Upper lobe of right lung (tissue), 1 donor: ENCODE measurements at regions not wholly inside any gene's neighbourhood (a gene's known extent, or its start where the extent isn't known, plus 50 kb on each side); places are given as distances from the start of the nearest gene placed in this dataset.
A peak's percentile ranks its signal among the peaks of the same experiment; 100 is the strongest.
"Not testable (repeated sequence)": the region's sequence is repeated elsewhere in the genome, so short reads cannot be mapped to it uniquely, and the experiment has no call there.

Experiments used
- ATAC-seq: fragments of 200-7000 bp; cut with Tn5 transposase; one replicate; pipeline ENCODE4 v1.9.1; 2020; ENCODE audit warnings: mild to moderate bottlenecking, moderate library complexity
- DNase-seq: peaks from one replicate; pipeline ENCODE4 v3.0.0-alpha.2; 2020
- H3K27ac ChIP-seq: fragments of 200-600 bp; one replicate; pipeline ENCODE4 v1.8.0; 2022
- H3K27me3 ChIP-seq: fragments of 200-600 bp; one replicate; pipeline ENCODE4 v1.8.0; 2022; ENCODE audit warnings: mild to moderate bottlenecking
- H3K36me3 ChIP-seq: fragments of 200-600 bp; one replicate; pipeline ENCODE4 v1.8.0; 2022
- H3K4me1 ChIP-seq: fragments of 200-600 bp; one replicate; pipeline ENCODE4 v1.8.0; 2022
- H3K4me3 ChIP-seq: fragments of 200-600 bp; one replicate; pipeline ENCODE4 v1.8.0; 2022; ENCODE audit warnings: mild to moderate bottlenecking
- H3K9me3 ChIP-seq: fragments of 200-600 bp; one replicate; pipeline ENCODE4 v1.8.0; 2022
- intact Hi-C: fragments of 100-400 bp; cut with DNase I; formaldehyde crosslinking; loops from one replicate; pipeline ENCODE4 v1.11.0; 2022
- TF ChIP-seq, protein P1 (sequence below): fragments of 200-600 bp; IDR thresholded peaks from one replicate; pipeline ENCODE4 v1.8.0; 2022; ENCODE audit warnings: antibody characterized with exemption
- donor health status: DM: no; HTN: yes; CAD: no; lungs with severe emphysema.

GRCh38 chr7:66423729-66424128 lies 205.0 kb upstream of the KCTD7 start:
- ATAC-seq (no peak), DNase-seq (no peak)
- intact Hi-C loops: no loop called here
- H3K27ac ChIP-seq: no peak overlapping the region
- no peaks in the 10 kb centered on the region for H3K36me3 ChIP-seq
- H3K9me3 ChIP-seq: no peaks in the 10 kb centered on the region
- no peak overlapping the region for H3K4me3 ChIP-seq
- no peaks in the 10 kb centered on the region for H3K27me3 ChIP-seq
- H3K4me1 ChIP-seq: no peaks in the 10 kb centered on the region
- TF ChIP-seq, protein P1, sequence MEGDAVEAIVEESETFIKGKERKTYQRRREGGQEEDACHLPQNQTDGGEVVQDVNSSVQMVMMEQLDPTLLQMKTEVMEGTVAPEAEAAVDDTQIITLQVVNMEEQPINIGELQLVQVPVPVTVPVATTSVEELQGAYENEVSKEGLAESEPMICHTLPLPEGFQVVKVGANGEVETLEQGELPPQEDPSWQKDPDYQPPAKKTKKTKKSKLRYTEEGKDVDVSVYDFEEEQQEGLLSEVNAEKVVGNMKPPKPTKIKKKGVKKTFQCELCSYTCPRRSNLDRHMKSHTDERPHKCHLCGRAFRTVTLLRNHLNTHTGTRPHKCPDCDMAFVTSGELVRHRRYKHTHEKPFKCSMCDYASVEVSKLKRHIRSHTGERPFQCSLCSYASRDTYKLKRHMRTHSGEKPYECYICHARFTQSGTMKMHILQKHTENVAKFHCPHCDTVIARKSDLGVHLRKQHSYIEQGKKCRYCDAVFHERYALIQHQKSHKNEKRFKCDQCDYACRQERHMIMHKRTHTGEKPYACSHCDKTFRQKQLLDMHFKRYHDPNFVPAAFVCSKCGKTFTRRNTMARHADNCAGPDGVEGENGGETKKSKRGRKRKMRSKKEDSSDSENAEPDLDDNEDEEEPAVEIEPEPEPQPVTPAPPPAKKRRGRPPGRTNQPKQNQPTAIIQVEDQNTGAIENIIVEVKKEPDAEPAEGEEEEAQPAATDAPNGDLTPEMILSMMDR: no peak

DNA sequence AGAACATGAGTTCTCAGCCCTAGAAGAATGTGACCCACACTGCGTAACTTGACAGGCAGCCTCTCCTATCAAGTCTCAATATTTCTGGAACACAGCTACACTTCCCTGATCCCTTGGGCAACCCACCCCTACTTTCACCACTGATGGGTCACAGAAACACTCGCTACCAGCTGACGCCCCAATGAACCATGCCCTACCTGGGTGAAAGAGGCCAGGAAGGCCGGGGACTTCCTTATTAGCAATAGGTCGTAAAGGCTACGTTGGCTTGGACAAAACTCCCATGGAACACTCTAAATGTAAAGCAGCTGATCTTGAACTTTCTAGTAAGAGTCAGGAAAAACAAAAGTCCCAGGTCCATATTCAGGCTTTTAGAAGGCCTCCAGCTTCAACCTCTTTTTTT lies 202.3 kb upstream of the KCTD7 start:
- Histone ChIP-seq H3K36me3 (no peaks in the 10 kb centered on the region), H3K9me3 (no peaks in the 10 kb centered on the region), H3K4me3 (no peak overlapping the region), H3K27me3 (no peaks in the 10 kb centered on the region), H3K4me1 (no peaks in the 10 kb centered on the region), H3K27ac (no peak overlapping the region)
- intact Hi-C loops: no loop called here
- TF ChIP-seq, protein P1: no peak
- ATAC-seq (no peak), DNase-seq (no peak)

- Histone ChIP-seq H3K27me3 (no peaks in the 10 kb centered on the region), H3K4me1 (no peaks in the 10 kb centered on the region), H3K4me3 (no peak overlapping the region), H3K36me3 (no peaks in the 10 kb centered on the region), H3K27ac (no peak overlapping the region), H3K9me3 (no peaks in the 10 kb centered on the region)
- TF ChIP-seq, protein P1: no peak
- ATAC-seq (no peak), DNase-seq (no peak)
- intact Hi-C loops: no loop called here
These were observed 201.7 kb upstream of the KCTD7 start for GRCh38 chr7:66426996-66427395.

GRCh38 chr7:66427956-66428355 lies 200.7 kb upstream of the KCTD7 start:
- DNase-seq (no peak), ATAC-seq (no peak)
- TF ChIP-seq, protein P1: no peak
- H3K4me1 ChIP-seq: no peaks in the 10 kb centered on the region
- intact Hi-C loops: no loop called here
- H3K9me3 ChIP-seq: no peaks in the 10 kb centered on the region
- no peaks in the 10 kb centered on the region for H3K36me3 ChIP-seq
- H3K27ac ChIP-seq: no peak overlapping the region
- no peak overlapping the region for H3K4me3 ChIP-seq
- no peaks in the 10 kb centered on the region for H3K27me3 ChIP-seq

GRCh38 chr7:66429498-66430163 lies 199.1 kb upstream of the KCTD7 start:
- H3K27ac ChIP-seq: no peak overlapping the region
- ATAC-seq: no peak
- H3K4me1 ChIP-seq: no peaks in the 10 kb centered on the region
- intact Hi-C loops: no loop called here
- DNase-seq: no peak
- no peaks in the 10 kb centered on the region for H3K36me3 ChIP-seq
- no peaks in the 10 kb centered on the region for H3K27me3 ChIP-seq
- no peaks in the 10 kb centered on the region for H3K9me3 ChIP-seq
- H3K4me3 ChIP-seq: no peak overlapping the region
- TF ChIP-seq, protein P1: no peak

DNA sequence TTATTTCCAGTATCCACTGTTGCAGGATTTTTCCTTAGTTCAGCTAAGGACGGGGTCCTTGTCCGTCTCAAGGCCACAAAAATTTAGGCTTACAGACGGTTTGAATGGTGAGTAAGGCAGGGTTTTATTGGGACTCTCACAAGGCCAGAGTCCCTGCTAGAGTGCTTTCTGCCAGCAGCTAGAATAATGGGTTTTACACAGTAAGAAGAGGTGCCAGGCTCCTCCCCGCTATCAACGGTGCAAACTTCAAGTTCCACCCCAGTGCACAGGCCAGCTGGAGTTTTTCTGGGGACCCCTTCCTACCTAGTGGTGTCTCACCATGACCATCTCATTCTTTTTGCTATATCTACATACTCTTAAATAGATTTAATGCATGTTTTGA lies 198.5 kb upstream of the KCTD7 start:
- no peaks in the 10 kb centered on the region for H3K9me3 ChIP-seq
- TF ChIP-seq, protein P1: no peak
- ATAC-seq: no peak
- H3K4me3 ChIP-seq: no peak overlapping the region
- DNase-seq: no peak
- no peaks in the 10 kb centered on the region for H3K36me3 ChIP-seq
- intact Hi-C loops: no loop called here
- H3K27me3 ChIP-seq: no peaks in the 10 kb centered on the region
- H3K4me1 ChIP-seq: no peaks in the 10 kb centered on the region
- no peak overlapping the region for H3K27ac ChIP-seq

- ATAC-seq, intact Hi-C loops, H3K27me3 ChIP-seq, H3K4me3 ChIP-seq, H3K9me3 ChIP-seq, H3K36me3 ChIP-seq, DNase-seq: not testable (repeated sequence)
- H3K27ac ChIP-seq: peak overlapping the region; percentile 47
- peaks cover 23% of the 10 kb centered on the region for H3K4me1 ChIP-seq
These were observed 189.8 kb upstream of the KCTD7 start for GRCh38 chr7:66438703-66439405.
